H1 (cell line): ENCODE measurements at regions not wholly inside any gene's neighbourhood (a gene's known extent, or its start where the extent isn't known, plus 50 kb on each side); places are given as distances from the start of the nearest gene placed in this dataset.

Experiments used
- CBX8 ChIP-seq: fragments of 300-800, 300-1000 bp; sonication (generic); IDR thresholded peaks from 2 replicates; pipeline ENCODE4 v1.7.1; 2016; ENCODE audit warnings: low read depth, low read length, borderline replicate concordance
- CTCF ChIP-seq, 3 experiments: IDR thresholded peaks; 1 replicate in 2 of 3; 2 replicates in 1 of 3; pipeline versions ENCODE4 v1.5.1 to v1.6.1; 2011; ENCODE audit warnings: low read length in 3 of 3, mild to moderate bottlenecking in 3 of 3, inconsistent platforms in 2 of 3, low read depth in 1 of 3, moderate library complexity in 1 of 3; ENCODE audit not compliant: insufficient read depth in 1 of 3; ENCODE audit errors: control extremely low read depth in 1 of 3
- EP300 ChIP-seq, 2 experiments: IDR thresholded peaks; 1 replicate in 1 of 2; 2 replicates in 1 of 2; pipeline ENCODE4 v1.6.1; 2011 to 2012; ENCODE audit warnings: low read depth in 2 of 2, low read length in 2 of 2, mild to moderate bottlenecking in 2 of 2, borderline replicate concordance in 1 of 2, inconsistent platforms in 1 of 2, moderate library complexity in 1 of 2
- EZH2 ChIP-seq: fragments of 200-600 bp; sonication (generic); IDR thresholded peaks from 2 replicates; pipeline ENCODE4 v1.7.1; 2012; ENCODE audit warnings: low read depth, mild to moderate bottlenecking, moderate library complexity, low read length, inconsistent platforms; ENCODE audit not compliant: severe bottlenecking
- JUN ChIP-seq: IDR thresholded peaks from 2 replicates; pipeline ENCODE4 v1.6.1; 2011; ENCODE audit warnings: low read depth, mild to moderate bottlenecking, improper control_type of control experiment, low read length
- JUND ChIP-seq: IDR thresholded peaks from 2 replicates; pipeline ENCODE4 v1.6.1; 2011; ENCODE audit warnings: mild to moderate bottlenecking, improper control_type of control experiment, low read length
- POLR2AphosphoS5 ChIP-seq: IDR thresholded peaks from 2 replicates; pipeline ENCODE4 v1.6.1; 2011; ENCODE audit warnings: low read depth, low read length
- RAD21 ChIP-seq, 2 experiments: IDR thresholded peaks in 1 of 2; conservative IDR thresholded peaks in 1 of 2; 2 replicates each; pipeline ENCODE4 v1.6.1; 2011; ENCODE audit warnings: low read depth in 2 of 2, low read length in 2 of 2, improper control_type of control experiment in 1 of 2, inconsistent platforms in 1 of 2, mild to moderate bottlenecking in 1 of 2, moderate library complexity in 1 of 2
- RFX5 ChIP-seq: IDR thresholded peaks from 2 replicates; pipeline ENCODE4 v1.6.1; 2011; ENCODE audit warnings: low read depth, low read length, improper control_type of control experiment, borderline replicate concordance
- SIX5 ChIP-seq: IDR thresholded peaks from 2 replicates; pipeline ENCODE4 v1.6.1; 2011; ENCODE audit warnings: mild to moderate bottlenecking, low read depth, low read length
- SRF ChIP-seq: IDR thresholded peaks from 2 replicates; pipeline ENCODE4 v1.6.1; 2011; ENCODE audit warnings: mild to moderate bottlenecking, low read depth, low read length, moderate library complexity
- USF2 ChIP-seq: IDR thresholded peaks from 2 replicates; pipeline ENCODE4 v1.6.1; 2011; ENCODE audit warnings: low read length, improper control_type of control experiment
- ZNF274 ChIP-seq: IDR thresholded peaks from 2 replicates; pipeline ENCODE4 v1.7.0; 2012; ENCODE audit warnings: low read length, borderline replicate concordance; ENCODE audit errors: extremely low read depth

- TF ChIP-seq CTCF (IDR thresholded peaks at IDR 0.05; ENCODE audit: control extremely low read depth in 1 of 3, insufficient read depth in 1 of 3, low read depth in 1 of 3, low read length in 3 of 3), result no peak
- no peak for TF ChIP-seq JUN
- no peak for TF ChIP-seq RFX5
- TF ChIP-seq SRF, result no peak
- TF ChIP-seq EZH2, result no peak
- TF ChIP-seq USF2, result no peak
- TF ChIP-seq POLR2AphosphoS5, result no peak
- TF ChIP-seq ZNF274, result no peak
- TF ChIP-seq EP300 (IDR thresholded peaks at IDR 0.05; ENCODE audit: borderline replicate concordance in 1 of 2, low read depth in 2 of 2, low read length in 2 of 2), result no peak
- TF ChIP-seq SIX5, result no peak
- TF ChIP-seq RAD21 (IDR thresholded peaks at IDR 0.05 in 1 of 2, conservative IDR thresholded peaks at IDR 0.05 in 1 of 2; ENCODE audit: low read depth in 2 of 2, low read length in 2 of 2), result no peak
- no peak for TF ChIP-seq JUND
- no peak for TF ChIP-seq CBX8
Measured at GRCh38 chr20:24871480-24872213, 77.4 kb upstream of the CST7 start.
